ENCODE measurements at regions not wholly inside any gene's neighbourhood (a gene's known extent, or its start where the extent isn't known, plus 50 kb on each side); places are given as distances from the start of the nearest gene placed in this dataset.

GRCh38 chr20:40860487-40860902 lies 168.1 kb upstream of the TOP1 start:
- no peak for TF ChIP-seq POLR2A (IDR thresholded peaks at IDR 0.05; ENCODE audit: insufficient read depth in 1 of 2, low read depth in 2 of 2, low read length in 2 of 2)
- no peak for TF ChIP-seq PBX3 (CRISPR knock-in tag; IDR thresholded peaks at IDR 0.05; ENCODE audit: borderline replicate concordance)
- TF ChIP-seq ZNF205 (CRISPR knock-in tag; IDR thresholded peaks at IDR 0.05): no peak
- no peak for TF ChIP-seq YY1 (IDR thresholded peaks at IDR 0.05; ENCODE audit: insufficient read depth, insufficient replicate concordance, low read depth, low read length)
- no peak for TF ChIP-seq CTCF (CRISPR knock-in tag; IDR thresholded peaks at IDR 0.05)
- no peak for TF ChIP-seq MAX (IDR thresholded peaks at IDR 0.05)
- TF ChIP-seq MYPOP (CRISPR knock-in tag; IDR thresholded peaks at IDR 0.05): no peak
- TF ChIP-seq, protein P1, sequence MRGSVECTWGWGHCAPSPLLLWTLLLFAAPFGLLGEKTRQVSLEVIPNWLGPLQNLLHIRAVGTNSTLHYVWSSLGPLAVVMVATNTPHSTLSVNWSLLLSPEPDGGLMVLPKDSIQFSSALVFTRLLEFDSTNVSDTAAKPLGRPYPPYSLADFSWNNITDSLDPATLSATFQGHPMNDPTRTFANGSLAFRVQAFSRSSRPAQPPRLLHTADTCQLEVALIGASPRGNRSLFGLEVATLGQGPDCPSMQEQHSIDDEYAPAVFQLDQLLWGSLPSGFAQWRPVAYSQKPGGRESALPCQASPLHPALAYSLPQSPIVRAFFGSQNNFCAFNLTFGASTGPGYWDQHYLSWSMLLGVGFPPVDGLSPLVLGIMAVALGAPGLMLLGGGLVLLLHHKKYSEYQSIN (CRISPR knock-in tag; IDR thresholded peaks at IDR 0.05; ENCODE audit: borderline replicate concordance): no peak
- TF ChIP-seq PATZ1 (CRISPR knock-in tag; IDR thresholded peaks at IDR 0.05): no peak
